ENCODE measurements at regions not wholly inside any gene's neighbourhood (a gene's known extent, or its start where the extent isn't known, plus 50 kb on each side); places are given as distances from the start of the nearest gene placed in this dataset.
A peak's percentile ranks its signal among the peaks of the same experiment; 100 is the strongest.

GRCh38 chr16:79769270-79769927 is 168.9 kb upstream of the MAF start (continued):
- TF ChIP-seq ATF2 (CRISPR knock-in tag; IDR thresholded peaks at IDR 0.05; ENCODE audit: borderline replicate concordance, low read depth) (no peak), SMAD3 (CRISPR knock-in tag; IDR thresholded peaks at IDR 0.05; ENCODE audit: borderline replicate concordance) (no peak), GABPB1 (CRISPR knock-in tag; IDR thresholded peaks at IDR 0.05) (no peak), CDX4 (CRISPR knock-in tag; IDR thresholded peaks at IDR 0.05; ENCODE audit: borderline replicate concordance) (no peak)

- H3K27me3 Mint-ChIP-seq (ENCODE audit: low read depth), result peaks cover 6% of the 10 kb centered on the region
- peaks cover 50% of the 10 kb centered on the region for H3K4me1 Mint-ChIP-seq
- H3K36me3 Mint-ChIP-seq, result no peaks in the 10 kb centered on the region
- POLR2A ChIA-PET, result no interaction called here
- H3K27ac Mint-ChIP-seq, result 0 out of 2 replicates have a peak overlapping the region, but pooled peaks have one; percentile 20
- DNase-seq (ENCODE audit: low spot score), result no peak
- no peak overlapping the region for H3K4me3 Mint-ChIP-seq
- no peaks in the 10 kb centered on the region for H3K9me3 Mint-ChIP-seq
- TF ChIP-seq ATF3 (CRISPR knock-in tag; conservative IDR thresholded peaks at IDR 0.05), result no peak
- TF ChIP-seq USF1 (CRISPR knock-in tag; IDR thresholded peaks at IDR 0.05), result no peak
- no peak for TF ChIP-seq ZNF396 (CRISPR knock-in tag; IDR thresholded peaks at IDR 0.05; ENCODE audit: borderline replicate concordance)
- TF ChIP-seq PRDM15 (CRISPR knock-in tag; IDR thresholded peaks at IDR 0.05), result no peak
- no peak for TF ChIP-seq MXD4 (CRISPR knock-in tag; IDR thresholded peaks at IDR 0.05; ENCODE audit: borderline replicate concordance)
- TF ChIP-seq SOX15 (CRISPR knock-in tag; IDR thresholded peaks at IDR 0.05), result no peak
- no peak for TF ChIP-seq NR1H2 (CRISPR knock-in tag; IDR thresholded peaks at IDR 0.05)
- TF ChIP-seq ZNF263 (CRISPR knock-in tag; IDR thresholded peaks at IDR 0.05; ENCODE audit: low read depth), result no peak
- no peak for TF ChIP-seq ZNF425 (CRISPR knock-in tag; conservative IDR thresholded peaks at IDR 0.05)
- no peak for TF ChIP-seq ZNF281 (CRISPR knock-in tag; IDR thresholded peaks at IDR 0.05)
- TF ChIP-seq FOXP1 (CRISPR knock-in tag; IDR thresholded peaks at IDR 0.05; ENCODE audit: borderline replicate concordance), result no peak
- ATAC-seq, result no peak
- CTCF ChIA-PET, result interaction anchor here (0.8 to 2.8 kb wide), 5 partner anchors 167 to 698 kb away, joined by 3 to 12 read pairs (median 3); no protein-coding TSS in a partner anchor
Measured at GRCh38 chr16:79768276-79768970, 167.9 kb upstream of the MAF start.

All from WTC11 (cell line).